GM12878 (cell line): ENCODE measurements at regions not wholly inside any gene's neighbourhood (a gene's known extent, or its start where the extent isn't known, plus 50 kb on each side); places are given as distances from the start of the nearest gene placed in this dataset.

Source experiments
- ATAC-seq: fragments of 200-7000 bp; cut with Tn5 transposase; 3 replicates; pipeline ENCODE4 v1.9.1; 2020; ENCODE audit warnings: mild to moderate bottlenecking, moderate library complexity
- BruUV-seq: library from RNA; stranded (reverse); fragments of 400-500 nt; replicated peaks from 2 replicates; lab custom pipeline; 2021; lab: Mats Ljungman, UMichigan
- CTCF ChIA-PET: fragments of 300-600 bp; sonication (Branson Sonifier 250); formaldehyde crosslinking; extraction: SDS; loops from one replicate; lab custom pipeline; 2021; ENCODE audit warnings: inconsistent platforms; lab: Yijun Ruan, JAX
- POLR2A ChIA-PET: fragments of 350-600 bp; formaldehyde crosslinking; extraction: SDS; loops from one replicate; lab custom pipeline; 2021; ENCODE audit warnings: inconsistent platforms; lab: Charles Lee
- RAD21 ChIA-PET: fragments of 300-600 bp; sonication (Branson Sonifier 250); formaldehyde crosslinking; loops from one replicate; lab custom pipeline; 2023; ENCODE audit warnings: antibody characterized with exemption; ENCODE audit not compliant: unreplicated experiment; lab: Charles Lee
- SMC1A ChIA-PET: fragments of 300-600 bp; sonication (Branson Sonifier 250); formaldehyde crosslinking; loops from one replicate; lab custom pipeline; 2023; ENCODE audit not compliant: unreplicated experiment, uncharacterized antibody; lab: Charles Lee
- DNase-seq: peaks from one replicate; pipeline ENCODE4 v3.0.0-alpha.2; 2011; ENCODE audit warnings: low read depth, low spot score
- FAIRE-seq: peaks from 3 replicates; lab custom pipeline; 2011; peaks lifted over from hg19 to GRCh38; lab: Jason Lieb, UNC
- H2AFZ ChIP-seq: 2 replicates; pipeline ENCODE4 v1.6.0; 2011; ENCODE audit warnings: low read depth, low read length, control low read depth; ENCODE audit not compliant: control insufficient read depth
- H3K27ac ChIP-seq: 2 replicates; pipeline ENCODE4 v1.5.1; 2011; ENCODE audit warnings: control low read depth; ENCODE audit not compliant: control insufficient read depth, insufficient read depth
- H3K27me3 ChIP-seq, 2 experiments: replicated peaks in 1 of 2; 2 replicates each; pipeline versions ENCODE4 v1.6.0 to v1.6.1; 2011; ENCODE audit warnings: low read length in 1 of 2; ENCODE audit not compliant: control insufficient read depth in 2 of 2, insufficient read depth in 2 of 2
- H3K36me3 ChIP-seq, 2 experiments: 2 replicates each; pipeline ENCODE4 v1.5.1; 2011; ENCODE audit warnings: low read length in 1 of 2; ENCODE audit not compliant: control insufficient read depth in 2 of 2, insufficient read depth in 2 of 2
- H3K4me1 ChIP-seq: 2 replicates; pipeline ENCODE4 v1.6.1; 2011; ENCODE audit warnings: mild to moderate bottlenecking, low read length, moderate library complexity, mixed read lengths; ENCODE audit not compliant: control insufficient read depth, insufficient read depth
- H3K4me2 ChIP-seq: 2 replicates; pipeline ENCODE4 v1.6.0; 2011; ENCODE audit warnings: control low read depth; ENCODE audit not compliant: control insufficient read depth, insufficient read depth
- H3K4me3 ChIP-seq: fragments of 200-600 bp; sonication (generic); 2 replicates; pipeline ENCODE4 v1.5.1; 2016
- H3K79me2 ChIP-seq: 2 replicates; pipeline ENCODE4 v1.6.0; 2011; ENCODE audit warnings: low read length; ENCODE audit not compliant: control insufficient read depth, insufficient read depth
- H3K9ac ChIP-seq: 2 replicates; pipeline ENCODE4 v1.8.0; 2011; ENCODE audit warnings: low read length, control low read depth, mixed read lengths; ENCODE audit not compliant: control insufficient read depth, insufficient read depth
- H3K9me3 ChIP-seq: replicated peaks from 3 replicates; pipeline ENCODE4 v1.5.1; 2011; ENCODE audit warnings: mild to moderate bottlenecking, low read length; ENCODE audit not compliant: control insufficient read depth, insufficient read depth
- H4K20me1 ChIP-seq: 2 replicates; pipeline ENCODE4 v1.6.0; 2011; ENCODE audit not compliant: control insufficient read depth, insufficient read depth
- BCLAF1 ChIP-seq: fragments of 450-650 bp; IDR thresholded peaks from 2 replicates; pipeline ENCODE4 v1.6.1; 2017; ENCODE audit warnings: antibody characterized with exemption, mild to moderate bottlenecking, moderate library complexity
- CBFB ChIP-seq: IDR thresholded peaks from 2 replicates; pipeline ENCODE4 v1.6.1; 2016; ENCODE audit warnings: antibody characterized with exemption, low read depth
- EGR1 ChIP-seq, 2 experiments: IDR thresholded peaks; 1 replicate in 1 of 2; 2 replicates in 1 of 2; pipeline ENCODE4 v1.6.1; 2011 to 2012; ENCODE audit warnings: low read depth in 2 of 2, low read length in 2 of 2, borderline replicate concordance in 1 of 2, mild to moderate bottlenecking in 1 of 2, moderate library complexity in 1 of 2
- ESRRA ChIP-seq: IDR thresholded peaks from 2 replicates; pipeline ENCODE4 v1.6.1; 2012; ENCODE audit warnings: mild to moderate bottlenecking, low read length, improper control_type of control experiment
- HDGF ChIP-seq: fragments of 450-650 bp; IDR thresholded peaks from 2 replicates; pipeline ENCODE4 v1.6.1; 2016; ENCODE audit warnings: antibody characterized with exemption
- KLF5 ChIP-seq: fragments of 450-650 bp; IDR thresholded peaks from 2 replicates; pipeline ENCODE4 v1.6.1; 2014; ENCODE audit warnings: mild to moderate bottlenecking; ENCODE audit not compliant: partially characterized antibody
- MYB ChIP-seq: fragments of 150-350 bp; IDR thresholded peaks from 2 replicates; pipeline ENCODE4 v1.6.1; 2014; ENCODE audit warnings: mild to moderate bottlenecking, low read depth, low read length, borderline replicate concordance
- NFYB ChIP-seq: IDR thresholded peaks from 2 replicates; pipeline ENCODE4 v1.6.1; 2011; ENCODE audit warnings: low read depth, mild to moderate bottlenecking, low read length, improper control_type of control experiment, moderate library complexity; ENCODE audit not compliant: insufficient read depth
- PKNOX1 ChIP-seq: fragments of 450-650 bp; IDR thresholded peaks from 2 replicates; pipeline ENCODE4 v1.6.1; 2016; ENCODE audit warnings: mild to moderate bottlenecking
- SRF ChIP-seq, 2 experiments: IDR thresholded peaks; 2 replicates each; pipeline ENCODE4 v1.6.1; 2011; ENCODE audit warnings: low read depth in 2 of 2, low read length in 2 of 2, mild to moderate bottlenecking in 1 of 2, moderate library complexity in 1 of 2
- SUPT20H ChIP-seq: IDR thresholded peaks from 2 replicates; pipeline ENCODE4 v1.6.1; 2011; ENCODE audit warnings: low read depth, mild to moderate bottlenecking, low read length, moderate library complexity, borderline replicate concordance; ENCODE audit not compliant: control insufficient read depth
- TAF1 ChIP-seq: IDR thresholded peaks from 2 replicates; pipeline ENCODE4 v1.6.1; 2011; ENCODE audit warnings: mild to moderate bottlenecking, low read depth, low read length, borderline replicate concordance
- TCF12 ChIP-seq: IDR thresholded peaks from 2 replicates; pipeline ENCODE4 v1.6.1; 2011; ENCODE audit warnings: low read depth, mild to moderate bottlenecking, low read length
- ZZZ3 ChIP-seq: IDR thresholded peaks from 2 replicates; pipeline ENCODE4 v1.6.1; 2011; ENCODE audit warnings: low read depth; ENCODE audit not compliant: control insufficient read depth, insufficient read length
- WGBS: methylation state at CpG from one replicate; pipeline ENCODE4 v1.1.6; 2016; ENCODE audit warnings: low lambda C conversion rate; ENCODE audit not compliant: insufficient replicate concordance, insufficient coverage; ENCODE audit errors: missing lambda C conversion rate; 5-methylcytosine and 5-hydroxymethylcytosine counted together
- in situ Hi-C: fragments of 300-500 bp; cut with MboI; formaldehyde crosslinking; loops from 9 replicates; pipeline ENCODE4 v1.14.3; 2018; ENCODE audit warnings: mixed read lengths
- intact Hi-C: fragments of 100-400 bp; cut with micrococcal nuclease; formaldehyde crosslinking; loops from one replicate; pipeline ENCODE4 v1.14.2; 2022; ENCODE audit not compliant: unreplicated experiment

DNA sequence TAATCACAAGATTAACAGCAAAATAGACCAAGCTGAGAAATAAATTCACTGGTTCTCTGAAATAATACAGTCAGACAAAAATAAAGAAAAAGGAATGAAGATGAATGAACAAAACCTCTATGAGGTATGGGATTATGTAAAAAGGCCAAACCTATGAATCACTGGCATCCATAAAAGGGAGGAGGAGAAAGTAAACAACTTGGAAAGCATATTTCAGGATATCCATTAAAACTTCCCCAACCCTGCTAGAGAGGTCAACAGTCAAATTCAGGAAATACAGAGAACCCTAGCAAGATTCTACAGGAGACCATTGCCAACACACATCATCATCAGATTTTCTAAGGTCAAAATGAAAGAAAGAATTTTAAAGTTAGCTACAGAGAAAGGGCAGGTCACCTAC is 649.7 kb upstream of the CBLB start (continued):
- TF ChIP-seq PKNOX1, result no peak
- no peak for TF ChIP-seq BCLAF1
- TF ChIP-seq SUPT20H, result no peak

GRCh38 chr3:106522397-106522796 is 653.6 kb upstream of the CBLB start:
- DNase-seq (no peak), ATAC-seq (no peak), FAIRE-seq (no peak)
- Histone ChIP-seq H3K9ac (no peak overlapping the region), H3K36me3 (no peaks in the 10 kb centered on the region), H3K4me2 (no peak overlapping the region), H2AFZ (no peak overlapping the region), H4K20me1 (no peaks in the 10 kb centered on the region), H3K27ac (no peak overlapping the region), H3K9me3 (no peaks in the 10 kb centered on the region), H3K27me3 (no peaks in the 10 kb centered on the region), H3K4me3 (no peak overlapping the region), H3K4me1 (no peaks in the 10 kb centered on the region), H3K79me2 (no peaks in the 10 kb centered on the region)
- RAD21 ChIA-PET, result no interaction called here
- 58% methylated on average over 4 of the region's 4 CpGs for WGBS
- SMC1A ChIA-PET, result no interaction called here
- intact Hi-C loops, result no loop called here
- no TSS peak for BruUV-seq
- POLR2A ChIA-PET, result no interaction called here
- CTCF ChIA-PET, result no interaction called here
- no peak for TF ChIP-seq HDGF
- TF ChIP-seq ESRRA, result no peak
- TF ChIP-seq CBFB, result no peak
- TF ChIP-seq KLF5, result no peak
- no peak for TF ChIP-seq NFYB
- TF ChIP-seq TCF12, result no peak
- TF ChIP-seq SRF (IDR thresholded peaks at IDR 0.05; ENCODE audit: low read depth in 2 of 2, low read length in 2 of 2), result no peak
- TF ChIP-seq MYB, result no peak
- no peak for TF ChIP-seq EGR1 (IDR thresholded peaks at IDR 0.05; ENCODE audit: borderline replicate concordance in 1 of 2, low read depth in 2 of 2, low read length in 2 of 2)
- TF ChIP-seq TAF1, result no peak
- no peak for TF ChIP-seq ZZZ3
- in situ Hi-C loops, result no loop called here
